ENCODE measurements at regions not wholly inside any gene's neighbourhood (a gene's known extent, or its start where the extent isn't known, plus 50 kb on each side); places are given as distances from the start of the nearest gene placed in this dataset.

DNA sequence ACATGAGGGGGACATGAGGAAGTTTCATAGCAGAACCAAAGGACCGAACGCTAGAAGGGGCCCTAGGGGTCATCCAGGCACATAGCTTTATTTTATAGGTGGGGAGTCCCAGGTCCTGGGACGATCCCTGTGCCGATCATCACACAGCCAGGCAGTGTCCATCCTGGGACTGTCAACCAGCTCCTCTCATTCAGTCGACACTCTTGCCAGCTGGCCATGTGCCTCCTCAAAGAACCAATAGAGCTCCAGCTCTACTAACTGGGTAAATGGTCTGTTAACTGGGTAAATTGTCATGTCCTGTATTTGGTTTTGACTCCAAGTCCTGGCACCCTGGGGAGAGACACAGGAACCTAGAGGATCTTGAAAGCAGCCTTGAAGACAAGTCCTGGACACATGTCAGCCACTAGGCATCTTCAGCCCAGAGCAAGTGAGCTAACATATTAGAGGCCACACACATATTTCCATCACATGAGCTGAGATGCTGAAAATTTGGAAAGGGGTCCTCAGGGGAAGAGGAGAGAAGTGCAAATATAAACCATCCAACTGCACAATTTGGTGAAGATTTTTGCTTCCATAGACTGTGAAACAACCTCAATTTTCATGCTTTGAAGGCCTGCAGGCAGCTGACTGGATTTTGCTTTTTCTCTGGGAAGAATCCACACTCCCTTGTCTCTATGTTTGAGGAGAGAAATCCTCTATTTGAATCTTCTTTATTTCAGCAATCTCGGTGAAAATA is 361.1 kb upstream of the SLC14A2 start:
- intact Hi-C loops (cut with micrococcal nuclease), result no loop called here
- ChIA-PET POLR2A (no interaction called here), CTCF (no interaction called here)
- H3K36me3 Mint-ChIP-seq (ENCODE audit: low read depth), result no peaks in the 10 kb centered on the region
- DNase-seq (no peak), ATAC-seq (ENCODE audit: low read depth) (no peak)
- no peak overlapping the region for H3K27ac Mint-ChIP-seq
- no peaks in the 10 kb centered on the region for H3K9me3 Mint-ChIP-seq
- H3K4me3 Mint-ChIP-seq, result no peak overlapping the region
- no peaks in the 10 kb centered on the region for H3K4me1 Mint-ChIP-seq
- H3K27me3 Mint-ChIP-seq, result peaks cover 23% of the 10 kb centered on the region
- TF ChIP-seq, protein P1, sequence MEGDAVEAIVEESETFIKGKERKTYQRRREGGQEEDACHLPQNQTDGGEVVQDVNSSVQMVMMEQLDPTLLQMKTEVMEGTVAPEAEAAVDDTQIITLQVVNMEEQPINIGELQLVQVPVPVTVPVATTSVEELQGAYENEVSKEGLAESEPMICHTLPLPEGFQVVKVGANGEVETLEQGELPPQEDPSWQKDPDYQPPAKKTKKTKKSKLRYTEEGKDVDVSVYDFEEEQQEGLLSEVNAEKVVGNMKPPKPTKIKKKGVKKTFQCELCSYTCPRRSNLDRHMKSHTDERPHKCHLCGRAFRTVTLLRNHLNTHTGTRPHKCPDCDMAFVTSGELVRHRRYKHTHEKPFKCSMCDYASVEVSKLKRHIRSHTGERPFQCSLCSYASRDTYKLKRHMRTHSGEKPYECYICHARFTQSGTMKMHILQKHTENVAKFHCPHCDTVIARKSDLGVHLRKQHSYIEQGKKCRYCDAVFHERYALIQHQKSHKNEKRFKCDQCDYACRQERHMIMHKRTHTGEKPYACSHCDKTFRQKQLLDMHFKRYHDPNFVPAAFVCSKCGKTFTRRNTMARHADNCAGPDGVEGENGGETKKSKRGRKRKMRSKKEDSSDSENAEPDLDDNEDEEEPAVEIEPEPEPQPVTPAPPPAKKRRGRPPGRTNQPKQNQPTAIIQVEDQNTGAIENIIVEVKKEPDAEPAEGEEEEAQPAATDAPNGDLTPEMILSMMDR (IDR thresholded peaks at IDR 0.05), result no peak

GRCh38 chr18:45254709-45255082 is 360.6 kb upstream of the SLC14A2 start:
- CTCF ChIA-PET, result no interaction called here
- H3K4me1 Mint-ChIP-seq, result no peaks in the 10 kb centered on the region
- POLR2A ChIA-PET, result no interaction called here
- no peaks in the 10 kb centered on the region for H3K36me3 Mint-ChIP-seq (ENCODE audit: low read depth)
- intact Hi-C loops (cut with micrococcal nuclease), result no loop called here
- H3K4me3 Mint-ChIP-seq, result no peak overlapping the region
- TF ChIP-seq, protein P1 (IDR thresholded peaks at IDR 0.05), result no peak
- no peak overlapping the region for H3K27ac Mint-ChIP-seq
- peaks cover 23% of the 10 kb centered on the region for H3K27me3 Mint-ChIP-seq
- ATAC-seq (ENCODE audit: low read depth) (no peak), DNase-seq (no peak)
- no peaks in the 10 kb centered on the region for H3K9me3 Mint-ChIP-seq

GRCh38 chr18:45255197-45255890 is 359.9 kb upstream of the SLC14A2 start:
- H3K4me1 Mint-ChIP-seq, result no peaks in the 10 kb centered on the region
- H3K4me3 Mint-ChIP-seq, result no peak overlapping the region
- ATAC-seq (ENCODE audit: low read depth) (no peak), DNase-seq (no peak)
- ChIA-PET POLR2A (no interaction called here), CTCF (no interaction called here)
- no peaks in the 10 kb centered on the region for H3K9me3 Mint-ChIP-seq
- intact Hi-C loops (cut with micrococcal nuclease), result no loop called here
- peaks cover 26% of the 10 kb centered on the region for H3K27me3 Mint-ChIP-seq
- H3K36me3 Mint-ChIP-seq (ENCODE audit: low read depth), result no peaks in the 10 kb centered on the region
- H3K27ac Mint-ChIP-seq, result no peak overlapping the region
- TF ChIP-seq, protein P1 (IDR thresholded peaks at IDR 0.05), result no peak

DNA sequence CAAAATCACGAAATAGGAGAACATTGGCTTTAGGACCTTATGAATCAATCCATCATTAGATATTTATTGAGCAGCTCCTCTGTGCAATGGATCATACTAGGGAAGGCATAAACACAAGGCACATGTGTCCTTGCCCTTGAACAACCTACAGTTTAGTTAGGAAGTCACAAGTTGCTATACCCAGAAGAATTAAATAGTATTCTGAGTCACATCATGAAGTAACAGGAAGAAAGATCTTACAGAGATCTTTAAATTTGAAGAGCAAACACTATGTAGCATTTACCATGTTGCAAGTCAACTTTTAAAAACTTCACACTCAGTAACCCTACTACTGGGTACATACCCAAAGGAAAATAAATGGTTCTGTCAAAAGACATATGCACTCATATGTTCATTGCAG is 355.2 kb upstream of the SLC14A2 start:
- Mint-ChIP-seq H3K27me3 (peaks cover 34% of the 10 kb centered on the region), H3K4me3 (no peak overlapping the region), H3K27ac (no peak overlapping the region), H3K9me3 (no peaks in the 10 kb centered on the region), H3K36me3 (ENCODE audit: low read depth) (no peaks in the 10 kb centered on the region), H3K4me1 (no peaks in the 10 kb centered on the region)
- DNase-seq (no peak), ATAC-seq (ENCODE audit: low read depth) (no peak)
- CTCF ChIA-PET, result no interaction called here
- intact Hi-C loops (cut with micrococcal nuclease), result no loop called here
- TF ChIP-seq, protein P1 (IDR thresholded peaks at IDR 0.05), result no peak
- POLR2A ChIA-PET, result no interaction called here

DNA sequence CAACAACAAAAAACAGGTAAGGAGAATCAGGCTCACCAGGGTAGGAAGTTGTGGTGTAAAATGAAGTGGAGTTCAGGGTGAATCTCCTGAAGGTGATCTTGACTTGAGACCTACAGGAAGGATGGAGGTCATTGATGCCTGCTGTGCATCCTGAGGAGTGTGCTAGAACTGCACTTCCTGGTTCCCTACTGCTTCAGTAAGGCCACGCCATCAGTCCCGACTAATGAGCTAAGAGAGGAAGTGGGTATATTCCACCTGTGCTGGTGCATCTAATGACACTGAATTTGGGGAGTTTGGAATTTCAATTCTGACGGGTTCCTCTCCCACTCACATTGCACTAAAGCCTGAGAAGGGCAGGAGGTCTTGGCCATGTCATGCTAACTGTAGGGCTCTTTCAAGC is 349.3 kb upstream of the SLC14A2 start:
- DNase-seq, result no peak
- CTCF ChIA-PET, result no interaction called here
- H3K4me3 Mint-ChIP-seq, result no peak overlapping the region
- POLR2A ChIA-PET, result no interaction called here
- H3K36me3 Mint-ChIP-seq (ENCODE audit: low read depth), result no peaks in the 10 kb centered on the region
- H3K9me3 Mint-ChIP-seq, result no peaks in the 10 kb centered on the region
- TF ChIP-seq, protein P1 (IDR thresholded peaks at IDR 0.05), result no peak
- intact Hi-C loops (cut with micrococcal nuclease), result no loop called here
- ATAC-seq (ENCODE audit: low read depth), result no peak
- H3K27ac Mint-ChIP-seq, result no peak overlapping the region
- H3K4me1 Mint-ChIP-seq, result no peaks in the 10 kb centered on the region
- peaks cover 5% of the 10 kb centered on the region for H3K27me3 Mint-ChIP-seq
